BJ (cell line): ENCODE measurements at regions not wholly inside any gene's neighbourhood (a gene's known extent, or its start where the extent isn't known, plus 50 kb on each side); places are given as distances from the start of the nearest gene placed in this dataset.

Experiments used
- CTCF ChIA-PET: fragments of 350-600 bp; formaldehyde crosslinking; extraction: SDS; loops from one replicate; lab custom pipeline; 2021; ENCODE audit warnings: antibody characterized with exemption, inconsistent platforms; lab: Yijun Ruan, JAX
- POLR2A ChIA-PET: fragments of 300-600 bp; sonication (Branson Sonifier 250); formaldehyde crosslinking; extraction: SDS; loops from one replicate; lab custom pipeline; 2021; ENCODE audit warnings: antibody characterized with exemption; lab: Charles Lee
- DNase-seq: peaks from one replicate; pipeline ENCODE4 v3.0.0-alpha.2; 2011; ENCODE audit warnings: low read depth
- H3K27me3 ChIP-seq: 2 replicates; pipeline ENCODE4 v1.6.0; 2011; ENCODE audit warnings: low read length; ENCODE audit not compliant: control insufficient read depth, insufficient read depth
- H3K36me3 ChIP-seq: 2 replicates; pipeline ENCODE4 v1.5.1; 2011; ENCODE audit warnings: low read length; ENCODE audit not compliant: control insufficient read depth, insufficient read depth
- H3K4me3 ChIP-seq: 2 replicates; pipeline ENCODE4 v1.5.1; 2011; ENCODE audit warnings: low read depth, mild to moderate bottlenecking, control low read depth, low read length
- CTCF ChIP-seq: IDR thresholded peaks from 2 replicates; pipeline ENCODE4 v1.5.1; 2011; ENCODE audit warnings: low read depth, mild to moderate bottlenecking, control low read depth, inconsistent platforms, low read length, moderate library complexity; ENCODE audit not compliant: insufficient read depth

GRCh38 chr2:81250270-81250669 is 945.7 kb upstream of the LRRTM1 start:
- ChIA-PET POLR2A (no interaction called here), CTCF (no interaction called here)
- Histone ChIP-seq H3K27me3 (no peaks in the 10 kb centered on the region), H3K36me3 (no peaks in the 10 kb centered on the region), H3K4me3 (no peak overlapping the region)
- no peak for DNase-seq
- TF ChIP-seq CTCF: no peak

DNA sequence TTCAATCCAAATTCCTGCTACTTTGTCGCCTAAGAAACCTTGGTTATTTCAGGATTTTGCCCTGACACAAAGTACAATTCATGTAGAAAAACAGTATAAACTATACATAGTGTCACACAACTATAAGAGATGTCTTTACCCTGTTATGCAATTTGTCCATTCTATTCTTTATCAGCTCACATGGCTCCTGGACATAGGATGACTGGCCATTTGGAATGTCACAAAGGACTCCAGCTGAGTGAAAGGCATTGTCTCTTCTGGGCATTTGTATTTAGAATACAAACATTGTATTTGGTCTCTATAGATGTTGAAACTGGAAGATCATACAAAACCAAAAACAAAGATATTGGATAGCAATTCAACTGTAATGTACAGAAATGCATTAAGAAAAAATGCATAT is 944.6 kb upstream of the LRRTM1 start:
- no peak for TF ChIP-seq CTCF
- H3K4me3 ChIP-seq: no peak overlapping the region
- ChIA-PET CTCF (no interaction called here), POLR2A (no interaction called here)
- no peak for DNase-seq
- H3K36me3 ChIP-seq: no peaks in the 10 kb centered on the region
- H3K27me3 ChIP-seq: no peaks in the 10 kb centered on the region

DNA sequence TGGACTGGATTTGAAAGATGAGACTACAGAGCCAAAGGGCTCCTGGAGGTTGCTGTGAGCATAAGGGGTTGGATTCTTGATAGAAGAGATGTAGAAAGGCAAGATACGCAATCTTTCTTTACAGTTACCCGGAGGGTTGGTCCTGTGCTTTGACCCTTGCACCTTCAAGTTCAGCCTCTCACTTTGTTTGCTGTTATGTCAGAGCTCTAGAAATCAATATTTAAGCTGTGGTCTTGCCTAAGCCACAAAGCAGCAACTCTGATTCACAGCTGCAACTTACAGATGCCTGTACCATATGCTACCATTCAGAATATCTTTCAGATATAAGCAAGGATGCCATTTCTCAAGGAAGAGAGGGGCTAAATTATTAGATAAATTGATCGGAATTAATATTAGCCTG is 943.1 kb upstream of the LRRTM1 start:
- CTCF ChIA-PET: no interaction called here
- POLR2A ChIA-PET: no interaction called here
- no peak for TF ChIP-seq CTCF
- no peak overlapping the region for H3K4me3 ChIP-seq
- no peaks in the 10 kb centered on the region for H3K36me3 ChIP-seq
- no peak for DNase-seq
- H3K27me3 ChIP-seq: no peaks in the 10 kb centered on the region

DNA sequence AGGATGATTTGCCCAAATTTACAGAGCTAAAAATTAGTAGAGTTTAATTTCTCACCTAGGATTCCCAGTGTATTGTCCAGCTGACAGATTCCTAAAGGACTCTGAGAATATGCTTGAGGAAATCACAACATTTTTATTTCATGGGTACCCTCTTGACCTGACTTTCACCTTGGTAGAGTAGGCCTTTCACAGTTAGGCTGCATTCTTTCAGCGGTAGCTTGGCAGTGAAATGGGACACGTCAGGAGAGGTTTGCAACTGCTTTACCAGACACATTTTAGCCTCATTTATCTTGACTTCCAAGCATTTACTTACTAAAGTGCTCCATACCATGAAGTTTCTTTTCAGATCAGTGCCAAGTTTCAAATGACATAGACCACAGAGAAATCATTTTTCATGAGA is 937.9 kb upstream of the LRRTM1 start:
- ChIA-PET CTCF (no interaction called here), POLR2A (no interaction called here)
- no peak for TF ChIP-seq CTCF
- Histone ChIP-seq H3K36me3 (no peaks in the 10 kb centered on the region), H3K27me3 (no peaks in the 10 kb centered on the region), H3K4me3 (no peak overlapping the region)
- DNase-seq: no peak

GRCh38 chr2:81238462-81238861 is 933.9 kb upstream of the LRRTM1 start:
- no peak overlapping the region for H3K4me3 ChIP-seq
- CTCF ChIA-PET: no interaction called here
- H3K36me3 ChIP-seq: no peaks in the 10 kb centered on the region
- POLR2A ChIA-PET: no interaction called here
- no peaks in the 10 kb centered on the region for H3K27me3 ChIP-seq
- no peak for TF ChIP-seq CTCF
- DNase-seq: no peak
